ENCODE measurements at regions not wholly inside any gene's neighbourhood (a gene's known extent, or its start where the extent isn't known, plus 50 kb on each side); places are given as distances from the start of the nearest gene placed in this dataset.

GRCh38 chr5:61951295-61951694 is 354.7 kb upstream of the KIF2A start:
- no peaks in the 10 kb centered on the region for H3K9me2 ChIP-seq
- H3K4me2 ChIP-seq, result no peak overlapping the region
- no peaks in the 10 kb centered on the region for H3K27me3 ChIP-seq (ENCODE audit: insufficient read depth)
- H3K79me2 ChIP-seq (ENCODE audit: insufficient read depth), result no peaks in the 10 kb centered on the region
- no peak overlapping the region for H3K4me3 ChIP-seq (ENCODE audit: low read depth in 2 of 2, low read length in 1 of 2)
- H3K27ac ChIP-seq (ENCODE audit: low read depth in 2 of 2, low read length in 1 of 2), result no peak overlapping the region
- POLR2A ChIA-PET, result no interaction called here
- DNase-seq, result no peak
- no peak overlapping the region for H3K9ac ChIP-seq
- no peaks in the 10 kb centered on the region for H3K36me3 ChIP-seq (replicated peaks in 1 of 2; ENCODE audit: control insufficient read depth in 1 of 2, insufficient read depth in 2 of 2, low read length in 1 of 2)
- H3F3A ChIP-seq (replicated peaks; ENCODE audit: insufficient read depth), result no peaks in the 10 kb centered on the region
- TF ChIP-seq CHD2 (IDR thresholded peaks at IDR 0.05; ENCODE audit: low read length, partially characterized antibody) (no peak), TCF12 (IDR thresholded peaks at IDR 0.05) (no peak), USF1 (IDR thresholded peaks at IDR 0.05; ENCODE audit: borderline replicate concordance, low read depth) (no peak), PBX3 (IDR thresholded peaks at IDR 0.05) (no peak), SMC3 (IDR thresholded peaks at IDR 0.05; ENCODE audit: low read depth, low read length) (no peak), TEAD4 (IDR thresholded peaks at IDR 0.05; ENCODE audit: borderline replicate concordance, insufficient read depth) (no peak), SIN3A (IDR thresholded peaks at IDR 0.05; ENCODE audit: borderline replicate concordance, low read depth, low read length) (no peak), EP300 (IDR thresholded peaks at IDR 0.05; ENCODE audit: borderline replicate concordance in 1 of 2, low read depth in 1 of 2, low read length in 1 of 2) (no peak), NRF1 (IDR thresholded peaks at IDR 0.05; ENCODE audit: low read depth, low read length) (no peak), ZBTB33 (IDR thresholded peaks at IDR 0.05; ENCODE audit: borderline replicate concordance, low read depth) (no peak), RXRA (IDR thresholded peaks at IDR 0.05; ENCODE audit: borderline replicate concordance, low read depth) (no peak), NFIC (IDR thresholded peaks at IDR 0.05; ENCODE audit: borderline replicate concordance) (no peak), EZH2phosphoT487 (IDR thresholded peaks at IDR 0.05; ENCODE audit: borderline replicate concordance, low read depth) (no peak)
- TF ChIP-seq, protein P1, sequence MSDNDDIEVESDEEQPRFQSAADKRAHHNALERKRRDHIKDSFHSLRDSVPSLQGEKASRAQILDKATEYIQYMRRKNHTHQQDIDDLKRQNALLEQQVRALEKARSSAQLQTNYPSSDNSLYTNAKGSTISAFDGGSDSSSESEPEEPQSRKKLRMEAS (IDR thresholded peaks at IDR 0.05; ENCODE audit: low read depth), result no peak
- TF ChIP-seq, protein P2, sequence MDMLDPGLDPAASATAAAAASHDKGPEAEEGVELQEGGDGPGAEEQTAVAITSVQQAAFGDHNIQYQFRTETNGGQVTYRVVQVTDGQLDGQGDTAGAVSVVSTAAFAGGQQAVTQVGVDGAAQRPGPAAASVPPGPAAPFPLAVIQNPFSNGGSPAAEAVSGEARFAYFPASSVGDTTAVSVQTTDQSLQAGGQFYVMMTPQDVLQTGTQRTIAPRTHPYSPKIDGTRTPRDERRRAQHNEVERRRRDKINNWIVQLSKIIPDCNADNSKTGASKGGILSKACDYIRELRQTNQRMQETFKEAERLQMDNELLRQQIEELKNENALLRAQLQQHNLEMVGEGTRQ (IDR thresholded peaks at IDR 0.05; ENCODE audit: borderline replicate concordance, low read depth, low read length), result no peak
- no peaks in the 10 kb centered on the region for H4K20me1 ChIP-seq (ENCODE audit: insufficient read depth)
- WGBS (ENCODE audit: low lambda C conversion rate), result 73% methylated on average over 3 of the region's 3 CpGs
- CTCF ChIA-PET, result no interaction called here
- H2AFZ ChIP-seq (ENCODE audit: low read depth), result no peak overlapping the region
- H3K9me3 ChIP-seq, result no peaks in the 10 kb centered on the region
- H3K4me1 ChIP-seq (ENCODE audit: control insufficient read depth in 1 of 2, insufficient read depth in 2 of 2, low read depth in 1 of 2, low read length in 1 of 2), result no peaks in the 10 kb centered on the region
